K562 (cell line): ENCODE measurements at regions not wholly inside any gene's neighbourhood (a gene's known extent, or its start where the extent isn't known, plus 50 kb on each side); places are given as distances from the start of the nearest gene placed in this dataset.

Source experiments
- ATAC-seq: fragments of 200-7000 bp; cut with Tn5 transposase; 3 replicates; pipeline ENCODE4 v1.9.1; 2020; ENCODE audit warnings: moderate library complexity
- BruUV-seq: library from RNA; stranded (reverse); fragments of 400-500 nt; replicated peaks from 2 replicates; lab custom pipeline; 2021; lab: Mats Ljungman, UMichigan
- CTCF ChIA-PET: fragments of 300-600 bp; formaldehyde crosslinking; extraction: SDS; loops from one replicate; lab custom pipeline; 2021; ENCODE audit warnings: low intra/inter-chr PET ratio; lab: Yijun Ruan, JAX
- POLR2A ChIA-PET: fragments of 300-600, 350-650 bp; sonication (Branson Sonifier 250); formaldehyde crosslinking; extraction: SDS; loops from one replicate; lab custom pipeline; 2021; ENCODE audit warnings: antibody characterized with exemption, inconsistent platforms; lab: Yijun Ruan, JAX
- DNase-seq, 4 experiments: peaks; one replicate each; pipeline versions ENCODE4 v3.0.0 to v3.0.0-alpha.2; 2011 to 2018; ENCODE audit warnings: low spot score in 3 of 4, mixed read lengths in 3 of 4; ENCODE audit errors: extremely low read depth in 1 of 4
- FAIRE-seq: peaks from 2 replicates; lab custom pipeline; 2011; peaks lifted over from hg19 to GRCh38; lab: Jason Lieb, UNC
- H2AFZ ChIP-seq: 2 replicates; pipeline ENCODE4 v1.6.0; 2011; ENCODE audit warnings: low read depth, low read length, control low read depth, inconsistent platforms
- H3K27ac ChIP-seq: fragments of 200-600 bp; 3 replicates; pipeline ENCODE4 v1.8.0; 2011; ENCODE audit warnings: low read depth, mild to moderate bottlenecking, control low read depth, inconsistent platforms, low read length, moderate library complexity, mixed read lengths; ENCODE audit errors: extremely low read depth
- H3K27me3 ChIP-seq, 2 experiments: fragments of 300-600 bp in 1 of 2; 2 replicates in 1 of 2; 3 replicates in 1 of 2; pipeline versions ENCODE4 v1.6.0 to v1.8.0; 2011; ENCODE audit warnings: inconsistent platforms in 2 of 2, low read length in 2 of 2, mild to moderate bottlenecking in 1 of 2, mixed read lengths in 1 of 2, moderate library complexity in 1 of 2; ENCODE audit not compliant: control insufficient read depth in 2 of 2, insufficient read depth in 2 of 2
- H3K36me3 ChIP-seq: fragments of 300-600 bp; 3 replicates; pipeline ENCODE4 v1.8.0; 2011; ENCODE audit warnings: mild to moderate bottlenecking, low read length, inconsistent platforms; ENCODE audit not compliant: control insufficient read depth, insufficient read depth
- H3K4me1 ChIP-seq, 2 experiments: fragments of 200-600 bp in 1 of 2; replicated peaks in 1 of 2; 2 replicates in 1 of 2; 3 replicates in 1 of 2; pipeline versions ENCODE4 v1.5.1 to v1.8.0; 2011; ENCODE audit warnings: inconsistent platforms in 2 of 2, low read length in 2 of 2, mild to moderate bottlenecking in 1 of 2, mixed read lengths in 1 of 2, moderate library complexity in 1 of 2; ENCODE audit not compliant: control insufficient read depth in 2 of 2, insufficient read depth in 2 of 2
- H3K4me2 ChIP-seq: 2 replicates; pipeline ENCODE4 v1.6.1; 2011; ENCODE audit warnings: low read length, control low read depth, inconsistent platforms, mixed read lengths; ENCODE audit not compliant: insufficient read depth
- H3K4me3 ChIP-seq: fragments of 200-600 bp; sonication (generic), shearing (Covaris generic); 2 replicates; pipeline ENCODE4 v1.5.1; 2016; ENCODE audit warnings: control low read depth, inconsistent platforms
- H3K79me2 ChIP-seq: fragments of 200-600 bp; 3 replicates; pipeline ENCODE4 v1.8.0; 2011; ENCODE audit warnings: low read length, inconsistent platforms; ENCODE audit not compliant: control insufficient read depth, insufficient read depth
- H3K9ac ChIP-seq, 2 experiments: 2 replicates each; pipeline versions ENCODE4 v1.6.0 to v1.6.1; 2011; ENCODE audit warnings: low read depth in 2 of 2, low read length in 2 of 2, control low read depth in 1 of 2, inconsistent platforms in 1 of 2, mild to moderate bottlenecking in 1 of 2, mixed read lengths in 1 of 2; ENCODE audit not compliant: insufficient read depth in 1 of 2
- H3K9me1 ChIP-seq: one replicate; pipeline ENCODE4 v1.6.0; 2011; ENCODE audit warnings: inconsistent platforms, mild to moderate bottlenecking, low read length, moderate library complexity; ENCODE audit not compliant: control insufficient read depth, insufficient read depth
- H3K9me3 ChIP-seq: replicated peaks from 2 replicates; pipeline ENCODE4 v1.5.1; 2011; ENCODE audit warnings: low read depth, low read length, inconsistent platforms; ENCODE audit not compliant: control insufficient read depth, insufficient read depth
- H4K20me1 ChIP-seq: replicated peaks from 2 replicates; pipeline ENCODE4 v1.6.1; 2011; ENCODE audit warnings: low read length, inconsistent platforms, mixed read lengths; ENCODE audit not compliant: control insufficient read depth, insufficient read depth
- BCLAF1 ChIP-seq, 2 experiments: fragments of 450-650 bp in 1 of 2; IDR thresholded peaks; 2 replicates each; pipeline ENCODE4 v1.6.1; 2011 to 2017; ENCODE audit warnings: low read depth in 2 of 2, antibody characterized with exemption in 1 of 2, borderline replicate concordance in 1 of 2, low read length in 1 of 2, mild to moderate bottlenecking in 1 of 2, mixed read lengths in 1 of 2; ENCODE audit not compliant: control insufficient read depth in 1 of 2
- GABPA ChIP-seq: fragments of 200-800 bp; sonication (Bioruptor generic); conservative IDR thresholded peaks from 2 replicates; pipeline ENCODE4 v1.6.1; 2016; ENCODE audit warnings: low read depth, missing genetic modification characterization, missing compliant biosample characterization
- MEIS2 ChIP-seq: fragments of 450-650 bp; IDR thresholded peaks from 2 replicates; pipeline ENCODE4 v1.6.1; 2014; ENCODE audit warnings: mild to moderate bottlenecking; ENCODE audit not compliant: partially characterized antibody
- PBX2 ChIP-seq, 2 experiments: IDR thresholded peaks in 1 of 2; conservative IDR thresholded peaks in 1 of 2; 2 replicates each; pipeline ENCODE4 v1.6.1; 2016; ENCODE audit warnings: low read depth in 2 of 2, mild to moderate bottlenecking in 1 of 2, missing compliant biosample characterization in 1 of 2, missing genetic modification characterization in 1 of 2, moderate library complexity in 1 of 2
- RNF2 ChIP-seq: sonication (generic); IDR thresholded peaks from 2 replicates; pipeline ENCODE4 v1.6.1; 2016
- TAL1 ChIP-seq: fragments of 450-650 bp; IDR thresholded peaks from 2 replicates; pipeline ENCODE4 v1.6.1; 2016; ENCODE audit warnings: mild to moderate bottlenecking
- U2AF1 ChIP-seq: fragments of 200-400 bp; formaldehyde crosslinking; optimal IDR thresholded peaks from 2 replicates; pipeline ENCODE3; 2017; ENCODE audit warnings: mild to moderate bottlenecking, low read depth, low read length, moderate library complexity
- ZBED1 ChIP-seq: IDR thresholded peaks from 2 replicates; pipeline ENCODE4 v1.6.1; 2014
- ZBTB2 ChIP-seq: fragments of 450-650 bp; IDR thresholded peaks from 2 replicates; pipeline ENCODE4 v1.6.1; 2016; ENCODE audit warnings: antibody characterized with exemption
- ZNF140 ChIP-seq: fragments of 250-450 bp; sonication (Bioruptor Pico); IDR thresholded peaks from 2 replicates; pipeline ENCODE4 v1.8.0; 2021; ENCODE audit warnings: moderate library complexity, mild to moderate bottlenecking, inconsistent platforms
- WGBS: fragments of 100-300 bp; shearing (Covaris generic); methylation state at CpG from one replicate; pipeline ENCODE4 v1.1.6; 2016; ENCODE audit warnings: low coverage, mixed read lengths; ENCODE audit not compliant: insufficient coverage; ENCODE audit errors: missing lambda C conversion rate; 5-methylcytosine and 5-hydroxymethylcytosine counted together
- in situ Hi-C: fragments of 300-500 bp; cut with MboI; formaldehyde crosslinking; loops from 4 replicates; pipeline ENCODE4 v1.15.0; 2018; ENCODE audit warnings: inconsistent platforms, mixed read lengths
- intact Hi-C: fragments of 100-400 bp; cut with micrococcal nuclease; formaldehyde crosslinking; loops from 2 replicates; pipeline ENCODE4 v1.14.2; 2022

- TF ChIP-seq PBX2 (CRISPR knock-in tag; IDR thresholded peaks at IDR 0.05; ENCODE audit: low read depth) (no peak), PBX2 (tag; conservative IDR thresholded peaks at IDR 0.05; ENCODE audit: low read depth) (peak; percentile 62), TAL1 (no peak), ZNF140 (CRISPR knock-in tag) (no peak), GABPA (tag) (peak; percentile 44), MEIS2 (peak; percentile 49)
These were observed 106.8 kb downstream of the CYP26A1 start (continued) for GRCh38 chr10:93180482-93180931.

GRCh38 chr10:93181271-93182048 is 107.8 kb downstream of the CYP26A1 start:
- H3K9ac ChIP-seq, result no peak overlapping the region
- no peak overlapping the region for H3K4me3 ChIP-seq
- ChIA-PET CTCF (no interaction called here), POLR2A (interaction anchor here (1.2 kb wide), 1 partner anchor 17 kb away, joined by 4 read pairs; no protein-coding TSS in a partner anchor)
- no TSS peak for BruUV-seq
- H3K4me1 ChIP-seq, result peaks cover 0 to 5% of the 10 kb centered on the region in 2 experiments; a peak in 2 of 5 replicates
- H4K20me1 ChIP-seq, result no peaks in the 10 kb centered on the region
- intact Hi-C loops (no loop called here), in situ Hi-C loops (no loop called here)
- no peak for DNase-seq
- no peaks in the 10 kb centered on the region; a peak in 1 of 5 replicates for H3K27me3 ChIP-seq
- no peak overlapping the region for H2AFZ ChIP-seq
- H3K4me2 ChIP-seq, result no peak overlapping the region
- H3K9me1 ChIP-seq, result no peaks in the 10 kb centered on the region
- H3K9me3 ChIP-seq, result no peaks in the 10 kb centered on the region
- WGBS, result 27% methylated on average over 8 of the region's 8 CpGs
- no peaks in the 10 kb centered on the region for H3K79me2 ChIP-seq
- no peaks in the 10 kb centered on the region for H3K36me3 ChIP-seq
- FAIRE-seq, result no peak
- ATAC-seq, result no peak
- H3K27ac ChIP-seq, result no peak overlapping the region
- no peak for TF ChIP-seq RNF2
- TF ChIP-seq ZBED1, result no peak
- no peak for TF ChIP-seq BCLAF1 (IDR thresholded peaks at IDR 0.05; ENCODE audit: borderline replicate concordance in 1 of 2, control insufficient read depth in 1 of 2, low read depth in 2 of 2, low read length in 1 of 2)
- TF ChIP-seq ZBTB2, result no peak
- TF ChIP-seq U2AF1, result no peak
